Stomach (tissue), 4 donors: ENCODE measurements at regions not wholly inside any gene's neighbourhood (a gene's known extent, or its start where the extent isn't known, plus 50 kb on each side); places are given as distances from the start of the nearest gene placed in this dataset.

Source experiments
- EP300 ChIP-seq: sonication (generic); formaldehyde crosslinking; IDR thresholded peaks from one replicate; pipeline ENCODE4 v1.6.1; 2017; ENCODE audit warnings: antibody characterized with exemption
- POLR2A ChIP-seq, 4 donors: fragments of 450-650 bp; IDR thresholded peaks; one replicate each; pipeline ENCODE4 v1.6.1; 2016; ENCODE audit warnings: antibody characterized with exemption in 4 of 4, control low read depth in 2 of 4, mild to moderate bottlenecking in 1 of 4, moderate library complexity in 1 of 4
- POLR2AphosphoS5 ChIP-seq, 3 donors: sonication (generic); formaldehyde crosslinking; IDR thresholded peaks; one replicate each; pipeline ENCODE4 v1.6.1; 2016; ENCODE audit warnings: antibody characterized with exemption in 3 of 3
- TF ChIP-seq, protein P1 (sequence below), 7 experiments: fragments of 450-650 bp in 4 of 7; fragments of 200-600 bp in 3 of 7; sonication (generic) in 3 of 7; IDR thresholded peaks; one replicate each; pipeline ENCODE4 v1.5.1; 2016 to 2019; ENCODE audit warnings: antibody characterized with exemption in 7 of 7, control low read depth in 2 of 7, mild to moderate bottlenecking in 1 of 7

DNA sequence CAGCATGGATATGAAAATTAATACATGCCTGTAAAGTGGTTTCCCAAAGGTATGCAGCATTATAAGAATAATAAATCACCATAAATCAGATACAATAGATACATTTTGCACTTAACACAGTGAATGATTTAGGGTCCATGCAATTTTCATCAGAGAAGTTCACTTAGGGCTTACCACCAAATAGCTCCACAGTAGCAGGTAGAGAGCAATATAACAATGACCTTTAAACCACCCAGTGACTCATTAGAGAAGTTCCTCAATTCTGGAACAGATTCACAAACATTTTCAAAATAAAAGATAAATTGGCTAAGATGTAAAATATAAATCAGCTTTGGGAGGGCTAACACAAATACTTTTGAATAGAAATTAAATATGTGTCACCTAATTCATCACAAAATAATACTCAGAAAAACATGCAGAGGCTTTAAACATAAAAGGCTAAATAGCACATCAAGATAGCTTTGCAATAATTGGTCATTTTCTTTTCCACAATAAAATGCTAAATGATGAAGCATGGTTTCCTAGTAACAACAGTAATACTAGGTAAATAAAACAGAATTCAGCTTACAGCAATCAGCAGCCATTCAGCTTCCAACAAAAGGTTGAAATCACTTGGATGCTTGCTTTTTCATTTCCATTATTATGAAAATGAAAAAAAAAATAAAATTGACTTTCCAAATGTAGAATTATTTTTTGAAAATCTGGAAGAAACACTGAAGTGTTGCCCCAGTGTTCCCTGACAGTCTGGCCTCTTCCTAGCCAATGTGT, 84.3 kb upstream of the NBEA start:
- TF ChIP-seq POLR2AphosphoS5 (IDR thresholded peaks at IDR 0.05), result no peak
- TF ChIP-seq, protein P1, sequence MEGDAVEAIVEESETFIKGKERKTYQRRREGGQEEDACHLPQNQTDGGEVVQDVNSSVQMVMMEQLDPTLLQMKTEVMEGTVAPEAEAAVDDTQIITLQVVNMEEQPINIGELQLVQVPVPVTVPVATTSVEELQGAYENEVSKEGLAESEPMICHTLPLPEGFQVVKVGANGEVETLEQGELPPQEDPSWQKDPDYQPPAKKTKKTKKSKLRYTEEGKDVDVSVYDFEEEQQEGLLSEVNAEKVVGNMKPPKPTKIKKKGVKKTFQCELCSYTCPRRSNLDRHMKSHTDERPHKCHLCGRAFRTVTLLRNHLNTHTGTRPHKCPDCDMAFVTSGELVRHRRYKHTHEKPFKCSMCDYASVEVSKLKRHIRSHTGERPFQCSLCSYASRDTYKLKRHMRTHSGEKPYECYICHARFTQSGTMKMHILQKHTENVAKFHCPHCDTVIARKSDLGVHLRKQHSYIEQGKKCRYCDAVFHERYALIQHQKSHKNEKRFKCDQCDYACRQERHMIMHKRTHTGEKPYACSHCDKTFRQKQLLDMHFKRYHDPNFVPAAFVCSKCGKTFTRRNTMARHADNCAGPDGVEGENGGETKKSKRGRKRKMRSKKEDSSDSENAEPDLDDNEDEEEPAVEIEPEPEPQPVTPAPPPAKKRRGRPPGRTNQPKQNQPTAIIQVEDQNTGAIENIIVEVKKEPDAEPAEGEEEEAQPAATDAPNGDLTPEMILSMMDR (IDR thresholded peaks at IDR 0.05), result no peak
- no peak for TF ChIP-seq EP300
- no peak for TF ChIP-seq POLR2A (IDR thresholded peaks at IDR 0.05)
